AG09319 (cell line): ENCODE measurements at regions not wholly inside any gene's neighbourhood (a gene's known extent, or its start where the extent isn't known, plus 50 kb on each side); places are given as distances from the start of the nearest gene placed in this dataset.

Experiments used
- DNase-seq: peaks from one replicate; pipeline ENCODE4 v3.0.0-alpha.2; 2010; ENCODE audit warnings: low read depth; ENCODE audit errors: extremely low read depth
- CTCF ChIP-seq: IDR thresholded peaks from 2 replicates; pipeline ENCODE4 v1.5.1; 2011; ENCODE audit warnings: low read depth, mild to moderate bottlenecking, inconsistent platforms, low read length, moderate library complexity

GRCh38 chr16:64829678-64830077 is 292.2 kb downstream of the CDH11 start:
- DNase-seq: no peak
- TF ChIP-seq CTCF: no peak

- no peak for DNase-seq
- TF ChIP-seq CTCF: no peak
Observed at GRCh38 chr16:64826374-64826773, 295.5 kb downstream of the CDH11 start.

- DNase-seq: no peak
Observed at GRCh38 chr16:64823481-64824075, 298.3 kb downstream of the CDH11 start.

GRCh38 chr16:64809876-64810629 is 311.8 kb downstream of the CDH11 start:
- no peak for DNase-seq
- no peak; the same call in 1 of the 2 replicates for TF ChIP-seq CTCF

More at GRCh38 chr16:64823481-64824075, 298.3 kb downstream of the CDH11 start:
- TF ChIP-seq CTCF: no peak

GRCh38 chr16:64808474-64808873 is 313.4 kb downstream of the CDH11 start:
- no peak for DNase-seq
- TF ChIP-seq CTCF: no peak

GRCh38 chr16:64791756-64792155 is 330.1 kb downstream of the CDH11 start:
- no peak for TF ChIP-seq CTCF
- no peak for DNase-seq

GRCh38 chr16:64784635-64785034 is 337.2 kb downstream of the CDH11 start:
- no peak for TF ChIP-seq CTCF
- DNase-seq: no peak
